Right ventricle myocardium superior (tissue), 1 donor: ENCODE measurements at regions not wholly inside any gene's neighbourhood (a gene's known extent, or its start where the extent isn't known, plus 50 kb on each side); places are given as distances from the start of the nearest gene placed in this dataset.

Source experiments
- ATAC-seq: fragments of 200-7000 bp; cut with Tn5 transposase; one replicate; pipeline ENCODE4 v1.9.1; 2020; ENCODE audit warnings: mild to moderate bottlenecking; ENCODE audit not compliant: poor library complexity
- DNase-seq: peaks from one replicate; pipeline ENCODE4 v3.0.0-alpha.2; 2020
- intact Hi-C: fragments of 100-400 bp; cut with DNase I; formaldehyde crosslinking; loops from one replicate; pipeline ENCODE4 v1.11.2; 2022
- donor health status: DM: no; HTN: yes; CAD: no; lungs with severe emphysema.

DNA sequence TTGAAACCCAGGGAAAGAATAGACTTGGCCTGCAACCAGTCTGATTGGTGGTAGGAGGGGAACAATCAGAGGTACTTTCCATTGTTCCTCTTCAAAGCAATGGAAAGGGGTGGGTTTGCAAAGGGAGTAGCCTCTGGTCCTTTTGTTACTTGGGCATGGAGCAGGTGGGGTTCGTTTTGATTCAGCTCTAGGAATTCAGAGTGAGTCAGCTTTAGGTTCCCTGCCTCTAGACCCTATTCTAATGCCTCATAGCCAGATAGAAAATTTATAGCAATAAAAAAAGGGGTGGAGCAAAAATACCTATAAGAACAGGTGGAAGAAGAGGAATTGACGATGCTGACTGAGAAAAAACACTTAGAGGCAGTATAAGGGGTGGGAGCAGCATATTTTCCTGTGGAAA is 636.4 kb downstream of the PLCL1 start:
- intact Hi-C loops, result no loop called here
- no peak for ATAC-seq
- DNase-seq, result no peak

DNA sequence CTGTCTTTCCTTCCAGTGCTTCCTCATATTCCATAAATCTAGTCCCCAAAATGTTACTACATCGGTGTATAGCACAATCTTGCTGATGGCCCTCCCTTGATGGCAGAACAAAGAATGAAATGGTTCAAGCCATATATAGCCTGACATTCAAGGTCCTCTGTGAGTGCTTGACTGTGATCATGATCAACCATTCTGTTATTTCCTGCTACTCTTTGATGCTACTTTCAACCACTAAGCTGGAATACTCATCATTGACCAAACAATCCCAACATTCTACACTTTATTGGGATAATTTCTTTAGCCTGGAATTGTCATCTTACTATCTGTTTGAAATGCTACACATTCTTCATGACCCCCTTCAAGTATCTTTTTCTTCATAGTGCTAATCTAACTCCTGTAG is 633.9 kb downstream of the PLCL1 start:
- no peak for DNase-seq
- intact Hi-C loops, result no loop called here
- no peak for ATAC-seq

DNA sequence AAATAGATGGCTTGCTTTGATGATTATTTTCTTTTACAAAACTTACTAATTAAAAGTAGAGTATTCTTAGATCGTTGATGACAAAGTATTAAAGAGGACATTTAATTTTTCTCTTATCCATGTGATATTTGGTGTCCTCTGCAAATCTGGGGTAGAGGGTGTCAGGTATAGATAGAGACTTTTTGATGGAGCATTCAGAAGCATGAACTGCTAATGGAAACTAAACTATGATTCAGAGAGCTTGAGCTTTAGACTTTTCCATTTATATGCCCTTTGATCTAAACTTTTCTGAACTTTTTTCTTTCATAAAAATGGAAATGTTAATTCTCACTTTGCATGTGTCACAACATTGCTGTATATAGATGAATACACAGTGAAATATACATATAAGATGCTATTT is 619.7 kb downstream of the PLCL1 start:
- ATAC-seq, result no peak
- intact Hi-C loops, result no loop called here
- DNase-seq, result no peak

DNA sequence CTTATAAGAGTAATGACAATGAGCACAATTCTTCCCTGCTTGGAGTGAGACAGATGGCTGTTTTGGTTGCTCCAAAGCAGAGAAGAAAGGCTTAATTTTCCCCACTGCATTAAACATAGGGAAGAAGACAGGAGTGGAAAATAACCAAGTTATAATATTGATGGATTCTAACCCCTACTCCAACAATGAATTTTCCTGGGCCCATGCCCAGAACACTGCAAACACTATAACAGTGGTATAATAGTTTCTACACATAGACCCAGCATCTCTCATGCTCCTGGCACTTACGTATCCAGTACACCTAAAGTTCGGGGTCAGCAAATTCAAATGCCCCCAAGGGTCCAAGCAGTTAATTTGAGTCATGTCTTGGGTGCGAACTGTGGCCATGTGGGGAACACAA is 613.4 kb downstream of the PLCL1 start:
- DNase-seq (no peak), ATAC-seq (no peak)
- intact Hi-C loops, result no loop called here

DNA sequence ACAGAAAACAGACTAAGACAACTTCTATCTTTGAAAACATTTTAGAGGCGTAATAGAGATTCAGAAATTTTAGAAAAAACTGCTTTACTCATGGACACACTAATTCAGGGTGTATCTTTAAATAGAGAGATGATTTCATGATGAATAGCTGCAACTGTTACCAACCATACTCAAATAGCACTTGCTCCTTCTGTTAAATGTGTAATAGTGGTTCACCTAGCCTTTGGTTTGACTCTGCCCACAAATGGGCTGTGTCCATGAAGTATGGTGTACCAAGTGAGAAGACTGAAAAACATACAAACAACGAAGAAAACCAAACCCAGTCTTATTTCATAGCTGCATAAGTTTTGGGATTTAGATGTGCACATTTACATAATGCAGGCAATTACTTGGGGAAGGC is 610.6 kb downstream of the PLCL1 start:
- intact Hi-C loops, result no loop called here
- ATAC-seq, result no peak
- no peak for DNase-seq

DNA sequence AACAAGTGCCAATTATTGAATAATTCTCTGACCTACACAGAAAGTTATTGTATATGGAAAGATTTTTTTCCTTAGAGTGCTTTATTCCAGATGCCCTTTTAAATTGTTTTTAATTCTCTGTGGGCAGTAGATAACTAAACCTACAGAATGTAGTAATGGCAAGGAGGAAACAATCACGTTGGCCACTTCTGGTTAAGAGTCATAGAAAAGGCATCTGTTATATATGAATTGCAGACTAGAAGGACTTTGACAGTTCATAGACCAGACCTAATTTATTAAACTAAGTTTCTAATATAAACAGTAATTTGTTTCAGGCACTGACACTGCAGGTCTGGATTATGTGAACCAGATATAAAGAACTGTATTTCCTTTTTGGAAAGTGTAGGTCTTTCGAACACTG is 607.5 kb downstream of the PLCL1 start:
- DNase-seq (no peak), ATAC-seq (no peak)
- intact Hi-C loops, result no loop called here

DNA sequence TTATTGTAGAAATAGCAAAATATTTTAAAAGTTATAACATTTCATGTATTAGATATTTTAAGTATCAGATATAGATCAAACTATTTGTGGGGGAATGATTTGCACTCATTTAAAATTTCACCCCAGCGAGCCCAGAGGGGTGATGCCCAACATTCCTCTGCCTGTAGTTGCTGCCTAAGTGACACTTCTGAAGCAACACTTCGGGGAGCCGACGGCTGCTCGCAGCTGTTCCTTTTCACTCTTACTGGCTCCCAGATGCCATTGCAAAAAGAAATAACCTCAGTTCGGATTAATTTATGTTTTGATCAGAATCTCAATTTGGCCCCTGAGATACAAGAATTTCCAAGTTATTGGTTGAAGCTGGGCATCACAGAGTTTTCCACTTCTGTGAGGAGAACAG is 603.8 kb downstream of the PLCL1 start:
- DNase-seq (no peak), ATAC-seq (no peak)
- intact Hi-C loops, result no loop called here

DNA sequence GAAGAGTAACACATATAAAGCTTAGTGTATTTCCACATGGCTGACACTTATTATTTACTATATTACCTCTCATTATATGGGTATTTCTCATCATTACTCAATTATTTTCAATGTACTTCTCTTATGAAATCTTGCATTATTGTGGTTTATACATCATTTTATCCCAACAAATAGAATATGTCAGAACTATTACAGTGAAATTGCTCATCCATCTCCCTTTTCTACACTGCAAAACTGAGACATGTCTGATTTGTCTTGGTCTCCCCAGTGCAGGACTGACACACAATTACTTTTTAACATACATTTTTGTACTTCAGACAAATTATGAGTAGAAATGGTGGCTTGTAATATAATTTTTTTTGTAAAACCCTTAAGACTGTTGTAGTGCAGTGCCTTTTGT is 600.9 kb downstream of the PLCL1 start:
- DNase-seq (no peak), ATAC-seq (no peak)
- intact Hi-C loops, result no loop called here

DNA sequence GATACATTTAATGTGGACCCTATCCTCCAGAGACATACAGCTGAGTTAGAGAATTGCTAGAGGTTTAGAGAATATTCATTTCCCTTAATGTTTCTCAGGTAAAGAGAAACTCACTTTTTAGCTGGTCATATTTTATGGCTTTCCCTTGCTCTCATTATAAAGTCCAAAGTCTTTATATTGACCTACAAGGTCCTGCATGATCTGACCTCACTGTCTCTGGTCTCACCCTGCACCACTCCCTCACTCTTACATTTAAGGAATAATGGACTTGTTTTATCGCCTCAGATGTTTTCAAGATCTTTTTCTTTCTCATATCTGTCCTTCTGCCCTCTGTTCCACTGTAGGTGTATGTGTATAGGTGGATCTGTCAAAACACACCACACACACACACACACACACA is 597.3 kb downstream of the PLCL1 start:
- DNase-seq (no peak), ATAC-seq (no peak)
- intact Hi-C loops, result no loop called here

DNA sequence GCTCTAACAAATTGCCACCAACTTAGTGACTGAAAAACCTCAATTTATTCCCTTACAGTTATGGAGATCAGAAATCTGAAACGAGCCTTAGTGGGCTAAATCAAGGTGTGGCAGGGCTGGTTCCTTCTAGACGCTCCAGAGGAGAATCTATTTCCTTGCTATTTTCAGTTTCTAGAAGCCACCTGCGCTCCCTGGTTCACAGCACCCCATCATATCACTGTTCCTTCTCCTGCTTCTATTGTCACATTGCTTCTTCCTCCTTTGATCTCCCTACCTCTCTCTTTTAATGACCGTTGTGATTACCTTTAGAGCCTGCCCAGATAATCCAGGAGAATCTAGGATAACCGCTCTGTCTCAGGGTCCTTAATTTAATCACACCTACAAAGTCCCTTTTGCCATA is 596.6 kb downstream of the PLCL1 start:
- ATAC-seq (no peak), DNase-seq (no peak)
- intact Hi-C loops, result no loop called here

DNA sequence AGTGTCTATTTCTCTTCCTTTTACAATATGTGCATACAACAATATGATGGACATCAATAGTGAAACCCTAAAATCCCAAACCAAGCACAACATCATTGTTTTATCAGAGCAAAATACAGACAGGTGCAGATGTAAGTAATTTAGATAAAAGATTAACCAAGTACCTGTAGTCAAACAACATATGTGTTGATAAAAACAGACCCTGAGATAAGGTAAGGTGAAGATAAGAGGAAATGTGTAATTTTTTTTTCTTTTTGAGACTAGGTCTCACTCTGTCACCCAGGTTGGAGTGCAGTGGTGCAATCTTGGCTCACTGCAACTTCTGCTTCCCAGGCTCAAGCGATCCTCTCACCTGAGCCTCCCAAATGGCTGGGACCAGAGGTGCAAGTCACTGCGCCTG is 589.8 kb downstream of the PLCL1 start:
- intact Hi-C loops, result no loop called here
- DNase-seq (no peak), ATAC-seq (no peak)

DNA sequence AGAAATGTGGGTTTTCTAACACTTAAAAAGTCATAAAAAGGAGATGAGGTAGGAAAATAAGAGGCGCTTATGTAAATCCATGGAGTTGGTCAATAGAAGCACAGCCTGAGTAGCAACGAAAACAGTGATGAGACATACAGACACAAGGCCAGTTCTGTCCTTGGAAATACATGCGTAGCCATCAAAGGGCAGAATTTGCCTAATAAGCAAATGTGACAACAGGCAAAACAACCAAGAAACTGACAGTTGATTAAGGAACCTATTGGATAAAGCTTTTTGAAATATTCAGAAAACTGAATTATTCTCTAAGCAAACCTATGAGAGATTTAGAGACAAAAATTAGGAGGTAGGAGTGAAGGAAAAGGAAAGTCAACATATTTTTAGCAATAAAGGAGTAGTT is 586.3 kb downstream of the PLCL1 start:
- intact Hi-C loops, result no loop called here
- ATAC-seq (no peak), DNase-seq (no peak)

DNA sequence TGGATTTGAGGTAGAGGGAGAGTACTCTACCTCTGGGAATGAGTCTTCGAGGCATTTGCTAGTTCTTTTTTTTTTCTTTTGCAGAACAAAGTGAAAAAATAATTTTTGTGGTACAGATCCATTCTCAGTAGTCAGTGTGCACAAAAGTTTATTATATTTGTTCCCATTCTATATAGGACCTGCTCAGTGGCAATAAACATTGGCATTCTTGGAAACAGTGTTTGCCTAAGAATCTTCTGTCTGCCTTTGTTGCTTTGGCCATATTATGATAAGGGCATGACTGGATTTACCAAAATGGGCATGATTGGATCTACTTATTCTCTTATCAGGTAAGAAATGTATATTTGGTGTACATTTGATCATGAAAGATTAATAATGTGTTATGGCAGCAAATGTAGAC is 583.3 kb downstream of the PLCL1 start:
- no peak for ATAC-seq
- intact Hi-C loops, result no loop called here
- DNase-seq, result no peak

DNA sequence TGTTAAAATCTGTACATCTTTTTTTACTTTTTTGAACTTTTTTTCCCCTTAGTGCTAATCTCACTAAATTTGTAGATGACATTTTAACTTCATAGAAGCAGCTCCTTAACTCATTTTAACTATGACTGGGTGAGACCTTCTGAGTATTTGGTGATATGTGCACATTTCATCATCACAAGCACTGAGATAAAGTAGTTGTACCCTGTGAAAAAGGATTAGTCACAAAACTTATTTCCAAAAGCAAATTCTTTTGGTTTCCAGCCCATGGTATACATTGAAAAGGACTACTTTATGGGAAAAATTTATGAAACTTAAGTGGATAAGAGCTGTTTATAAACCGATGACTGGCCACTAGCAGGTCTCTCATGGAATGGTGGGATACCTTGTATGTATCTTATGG is 581.5 kb downstream of the PLCL1 start:
- intact Hi-C loops, result no loop called here
- no peak for DNase-seq
- ATAC-seq, result no peak

DNA sequence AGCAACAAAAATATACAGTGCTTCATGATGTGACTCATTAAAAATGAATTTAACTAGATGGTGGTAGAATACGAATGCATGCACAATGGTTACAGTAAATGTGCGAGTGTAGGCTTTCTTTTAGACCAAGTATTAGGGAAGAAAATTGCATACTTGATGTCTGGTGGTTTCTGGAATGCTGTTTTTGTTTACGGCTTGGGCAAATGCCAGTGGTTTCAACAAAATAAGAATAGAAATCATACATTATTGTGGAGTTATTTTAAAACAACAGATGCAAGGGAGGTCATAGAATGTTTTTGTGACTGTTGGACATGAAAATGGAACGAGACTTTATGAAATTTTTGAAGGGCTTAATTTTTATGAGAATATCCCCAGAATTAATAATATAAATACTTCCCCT is 580.9 kb downstream of the PLCL1 start:
- no peak for DNase-seq
- intact Hi-C loops, result no loop called here
- no peak for ATAC-seq

DNA sequence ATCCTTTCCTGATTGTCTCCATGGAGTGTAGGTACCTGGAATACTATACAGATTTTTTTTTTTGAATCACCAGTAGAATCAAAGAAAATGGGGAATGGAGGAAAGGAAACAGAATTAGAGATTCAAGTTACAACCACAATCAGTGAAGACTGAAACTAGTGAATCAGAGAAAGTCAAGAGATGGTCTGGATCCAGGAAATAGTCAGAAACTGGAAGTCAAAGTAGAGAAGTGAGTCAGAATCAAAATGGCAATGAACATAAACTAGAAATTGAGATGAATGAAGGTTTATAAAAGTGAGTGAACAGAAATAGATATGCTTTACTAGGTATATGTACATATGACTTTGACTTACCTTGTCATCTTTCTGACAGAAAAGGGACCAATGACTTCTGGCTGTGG is 579.0 kb downstream of the PLCL1 start:
- DNase-seq (no peak), ATAC-seq (no peak)
- intact Hi-C loops, result no loop called here

DNA sequence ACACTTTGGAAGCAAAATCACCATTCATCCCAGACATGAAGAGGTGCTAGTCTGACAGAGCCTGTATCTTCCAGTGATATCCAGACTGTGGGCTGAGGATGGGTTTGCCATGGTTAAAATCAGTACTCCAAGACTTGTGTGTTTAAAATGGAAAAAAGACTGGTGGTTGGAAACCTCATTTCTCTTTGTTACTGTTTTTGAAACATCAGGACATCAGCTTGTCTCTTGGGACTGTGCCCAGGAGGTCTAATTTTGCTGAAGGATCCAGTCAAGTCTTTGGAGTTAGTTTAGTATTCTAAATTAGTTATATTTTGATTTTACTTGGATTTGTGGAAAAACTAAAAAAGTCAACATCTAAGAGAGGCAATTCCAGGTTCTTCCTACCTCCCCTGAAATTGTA is 578.4 kb downstream of the PLCL1 start:
- intact Hi-C loops, result no loop called here
- ATAC-seq (no peak), DNase-seq (no peak)

DNA sequence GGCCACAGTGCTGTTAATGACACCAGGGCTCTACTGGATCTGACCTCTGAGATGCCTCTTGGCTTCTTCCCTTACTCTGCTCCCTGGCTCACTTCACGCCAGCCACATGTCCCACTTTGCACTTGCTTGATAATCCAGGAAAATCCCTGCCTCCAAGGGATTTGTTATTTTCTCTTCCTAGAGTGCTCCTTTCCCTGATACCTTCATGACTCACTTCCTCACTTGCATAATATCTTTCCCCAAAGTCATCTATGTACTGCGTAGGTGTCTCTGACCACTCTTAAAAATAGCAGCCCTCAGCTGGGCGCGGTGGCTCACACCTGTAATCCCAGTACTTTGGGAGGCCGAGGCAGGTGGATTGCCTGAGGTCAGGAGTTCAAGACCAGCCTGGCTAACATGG is 572.3 kb downstream of the PLCL1 start:
- DNase-seq (no peak), ATAC-seq (no peak)
- intact Hi-C loops, result no loop called here

DNA sequence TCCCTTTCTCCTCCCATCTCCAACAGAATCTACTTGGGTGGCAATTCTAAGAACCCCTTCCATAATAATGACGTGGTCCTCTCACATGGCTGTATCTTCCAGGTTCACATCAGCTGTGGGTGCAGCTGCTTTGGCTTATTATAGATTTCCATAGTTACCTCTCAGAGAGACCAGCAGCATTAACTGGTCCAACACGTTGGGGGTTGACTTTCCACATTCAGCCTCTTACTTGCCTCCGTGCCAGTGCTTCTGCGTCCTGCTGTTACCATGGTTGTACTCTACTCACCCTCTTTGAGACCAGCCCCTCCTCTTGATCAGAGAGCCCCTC is 570.7 kb downstream of the PLCL1 start:
- DNase-seq, result no peak
- no peak for ATAC-seq
- intact Hi-C loops, result no loop called here

DNA sequence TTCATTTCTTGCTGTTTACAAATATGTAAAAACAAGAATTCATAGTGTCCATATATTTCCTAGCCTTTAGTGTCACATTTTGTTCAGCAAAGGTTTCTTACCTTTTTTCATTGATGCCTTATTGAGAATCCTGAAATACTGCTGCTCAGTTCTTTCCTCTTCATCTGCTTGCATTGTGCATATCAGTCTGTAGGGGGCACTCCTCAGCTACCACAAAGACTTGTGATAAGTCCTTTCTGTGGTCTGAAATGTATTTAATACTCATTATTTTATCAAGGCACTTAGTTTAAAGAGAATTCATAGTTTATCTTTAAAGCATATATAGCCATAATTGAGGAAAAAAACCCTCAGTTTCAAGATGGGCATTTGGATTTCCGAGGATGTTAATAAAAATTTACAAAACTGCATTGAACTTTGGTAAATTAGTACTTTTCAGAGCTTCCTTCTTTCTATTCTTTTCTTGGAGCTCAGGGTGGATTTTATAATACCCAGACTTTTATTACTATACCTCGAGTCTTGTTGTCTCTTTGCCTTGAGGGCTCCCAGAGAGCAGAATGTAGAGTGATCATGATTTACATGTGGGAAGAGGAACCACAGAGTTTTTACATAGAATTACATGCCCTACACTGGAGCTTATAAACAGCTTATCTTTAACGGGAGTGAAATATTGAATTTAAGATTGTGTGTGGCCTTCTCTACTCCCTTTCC is 570.1 kb downstream of the PLCL1 start:
- DNase-seq (no peak), ATAC-seq (no peak)
- intact Hi-C loops, result no loop called here

DNA sequence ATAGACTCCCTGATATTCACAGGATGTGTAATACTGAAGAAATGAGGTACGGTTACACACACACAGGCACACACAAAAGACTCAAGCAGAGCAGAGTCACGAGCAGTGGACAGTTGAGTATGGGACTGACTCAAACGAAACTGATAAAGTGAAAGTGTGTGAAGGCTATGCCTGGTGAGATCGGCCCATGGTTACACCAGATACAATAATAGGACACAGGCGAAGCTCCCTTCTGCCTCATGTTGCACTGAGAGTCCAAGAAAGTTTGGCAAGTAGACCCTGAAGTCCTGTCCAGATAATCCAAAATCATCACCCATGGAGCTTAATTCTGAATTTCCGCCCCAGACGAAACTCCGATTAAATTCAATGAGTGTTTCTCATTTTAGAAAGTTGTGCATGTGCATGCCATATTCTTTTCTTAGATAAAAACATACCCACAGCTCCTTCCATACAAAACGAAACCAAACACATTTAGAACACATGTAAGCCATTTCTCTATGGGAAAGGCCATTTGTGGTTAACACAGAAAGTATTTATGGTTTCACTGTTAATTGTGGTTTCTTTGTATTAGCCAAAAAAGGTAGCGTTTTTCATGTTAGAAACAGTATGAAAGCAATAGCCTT is 567.6 kb downstream of the PLCL1 start:
- intact Hi-C loops, result no loop called here
- ATAC-seq (no peak), DNase-seq (no peak)
